ENCODE measurements at regions not wholly inside any gene's neighbourhood (a gene's known extent, or its start where the extent isn't known, plus 50 kb on each side); places are given as distances from the start of the nearest gene placed in this dataset.

DNA sequence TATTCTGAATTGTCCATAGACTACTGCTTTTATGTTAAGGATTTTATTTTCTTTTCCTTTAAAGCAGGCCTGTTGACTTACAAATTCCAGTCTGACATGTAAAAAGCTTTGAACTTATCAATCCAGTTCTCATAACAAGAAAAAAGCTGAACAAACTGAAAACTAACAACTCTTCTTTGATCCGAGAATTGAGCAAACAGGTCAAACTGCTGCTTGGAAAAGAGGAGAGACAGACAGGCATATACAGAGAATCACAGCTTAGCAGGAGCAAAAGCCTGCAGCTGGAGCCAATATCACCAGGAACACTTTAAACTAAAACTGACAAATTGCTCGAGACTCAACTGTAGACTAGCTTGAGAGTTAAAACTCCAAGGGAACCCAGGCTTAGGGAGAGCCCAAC is 85.8 kb downstream of the HINT1 start:
- H3K9ac ChIP-seq (ENCODE audit: insufficient read length, low read depth) = no peak overlapping the region
- H3K27me3 ChIP-seq (ENCODE audit: insufficient read depth, insufficient read length) = no peaks in the 10 kb centered on the region
- no peak for DNase-seq (ENCODE audit: low read depth, low spot score)
- H3K9me3 ChIP-seq (ENCODE audit: insufficient read depth, low read length) = no peaks in the 10 kb centered on the region
- H3K36me3 ChIP-seq (ENCODE audit: insufficient read depth, insufficient read length, low read length) = no peaks in the 10 kb centered on the region
- TF ChIP-seq SUZ12 (IDR thresholded peaks at IDR 0.05; ENCODE audit: extremely low read depth, insufficient read depth, insufficient read length) (no peak), ZNF274 (IDR thresholded peaks at IDR 0.05; ENCODE audit: low read depth, low read length) (no peak), YY1 (IDR thresholded peaks at IDR 0.05; ENCODE audit: insufficient read depth, insufficient read length) (no peak)
- H3K4me3 ChIP-seq (ENCODE audit: insufficient read length, low read depth) = no peak overlapping the region
- no peaks in the 10 kb centered on the region for H3K4me1 ChIP-seq (ENCODE audit: insufficient read depth, insufficient read length)

GRCh38 chr5:131068893-131069643 is 96.0 kb downstream of the HINT1 start:
- Histone ChIP-seq H3K36me3 (ENCODE audit: insufficient read depth, insufficient read length, low read length) (no peaks in the 10 kb centered on the region), H3K4me3 (ENCODE audit: insufficient read length, low read depth) (no peak overlapping the region), H3K9ac (ENCODE audit: insufficient read length, low read depth) (no peak overlapping the region), H3K27me3 (ENCODE audit: insufficient read depth, insufficient read length) (no peaks in the 10 kb centered on the region), H3K9me3 (ENCODE audit: insufficient read depth, low read length) (peaks cover 12% of the 10 kb centered on the region; the same call in 1 of the 2 replicates), H3K4me1 (ENCODE audit: insufficient read depth, insufficient read length) (no peaks in the 10 kb centered on the region)
- no peak for TF ChIP-seq ZNF274 (IDR thresholded peaks at IDR 0.05; ENCODE audit: low read depth, low read length)
- TF ChIP-seq SUZ12 (IDR thresholded peaks at IDR 0.05; ENCODE audit: extremely low read depth, insufficient read depth, insufficient read length) = no peak
- TF ChIP-seq YY1 (IDR thresholded peaks at IDR 0.05; ENCODE audit: insufficient read depth, insufficient read length) = no peak
- DNase-seq (ENCODE audit: low read depth, low spot score) = no peak

GRCh38 chr5:131068076-131068475 is 97.0 kb downstream of the HINT1 start:
- TF ChIP-seq ZNF274 (IDR thresholded peaks at IDR 0.05; ENCODE audit: low read depth, low read length) (no peak), YY1 (IDR thresholded peaks at IDR 0.05; ENCODE audit: insufficient read depth, insufficient read length) (no peak), SUZ12 (IDR thresholded peaks at IDR 0.05; ENCODE audit: extremely low read depth, insufficient read depth, insufficient read length) (no peak)
- no peaks in the 10 kb centered on the region for H3K4me1 ChIP-seq (ENCODE audit: insufficient read depth, insufficient read length)

DNA sequence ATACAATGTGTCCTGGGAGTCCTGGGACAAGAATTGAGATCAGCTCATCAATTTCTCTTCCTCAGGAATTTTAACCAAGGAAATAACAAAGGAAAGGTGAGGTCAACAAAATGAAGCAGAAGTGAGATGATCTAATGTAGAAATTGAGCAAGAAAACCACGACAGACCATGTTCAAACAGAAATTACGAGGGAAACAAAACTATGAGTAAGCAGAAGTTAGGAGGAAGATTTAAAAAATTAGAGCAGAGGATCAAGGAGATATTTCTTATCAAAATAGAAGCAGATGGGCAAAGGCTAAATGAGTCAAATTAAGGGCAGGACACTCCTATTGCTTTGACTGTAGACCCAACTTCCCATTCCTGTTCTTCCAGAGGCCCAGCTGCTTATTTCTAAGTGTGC is 97.4 kb downstream of the HINT1 start:
- Histone ChIP-seq H3K4me1 (ENCODE audit: insufficient read depth, insufficient read length) (no peaks in the 10 kb centered on the region), H3K27me3 (ENCODE audit: insufficient read depth, insufficient read length) (no peaks in the 10 kb centered on the region), H3K9ac (ENCODE audit: insufficient read length, low read depth) (no peak overlapping the region), H3K4me3 (ENCODE audit: insufficient read length, low read depth) (no peak overlapping the region), H3K36me3 (ENCODE audit: insufficient read depth, insufficient read length, low read length) (no peaks in the 10 kb centered on the region), H3K9me3 (ENCODE audit: insufficient read depth, low read length) (peaks cover 12% of the 10 kb centered on the region; the same call in 1 of the 2 replicates)
- TF ChIP-seq YY1 (IDR thresholded peaks at IDR 0.05; ENCODE audit: insufficient read depth, insufficient read length) (no peak), SUZ12 (IDR thresholded peaks at IDR 0.05; ENCODE audit: extremely low read depth, insufficient read depth, insufficient read length) (no peak), ZNF274 (IDR thresholded peaks at IDR 0.05; ENCODE audit: low read depth, low read length) (no peak)
- no peak for DNase-seq (ENCODE audit: low read depth, low spot score)

More at GRCh38 chr5:131068076-131068475, 97.0 kb downstream of the HINT1 start:
- Histone ChIP-seq H3K27me3 (ENCODE audit: insufficient read depth, insufficient read length) (no peaks in the 10 kb centered on the region), H3K9ac (ENCODE audit: insufficient read length, low read depth) (no peak overlapping the region), H3K36me3 (ENCODE audit: insufficient read depth, insufficient read length, low read length) (no peaks in the 10 kb centered on the region), H3K9me3 (ENCODE audit: insufficient read depth, low read length) (peaks cover 12% of the 10 kb centered on the region; the same call in 1 of the 2 replicates), H3K4me3 (ENCODE audit: insufficient read length, low read depth) (no peak overlapping the region)
- no peak for DNase-seq (ENCODE audit: low read depth, low spot score)

DNA sequence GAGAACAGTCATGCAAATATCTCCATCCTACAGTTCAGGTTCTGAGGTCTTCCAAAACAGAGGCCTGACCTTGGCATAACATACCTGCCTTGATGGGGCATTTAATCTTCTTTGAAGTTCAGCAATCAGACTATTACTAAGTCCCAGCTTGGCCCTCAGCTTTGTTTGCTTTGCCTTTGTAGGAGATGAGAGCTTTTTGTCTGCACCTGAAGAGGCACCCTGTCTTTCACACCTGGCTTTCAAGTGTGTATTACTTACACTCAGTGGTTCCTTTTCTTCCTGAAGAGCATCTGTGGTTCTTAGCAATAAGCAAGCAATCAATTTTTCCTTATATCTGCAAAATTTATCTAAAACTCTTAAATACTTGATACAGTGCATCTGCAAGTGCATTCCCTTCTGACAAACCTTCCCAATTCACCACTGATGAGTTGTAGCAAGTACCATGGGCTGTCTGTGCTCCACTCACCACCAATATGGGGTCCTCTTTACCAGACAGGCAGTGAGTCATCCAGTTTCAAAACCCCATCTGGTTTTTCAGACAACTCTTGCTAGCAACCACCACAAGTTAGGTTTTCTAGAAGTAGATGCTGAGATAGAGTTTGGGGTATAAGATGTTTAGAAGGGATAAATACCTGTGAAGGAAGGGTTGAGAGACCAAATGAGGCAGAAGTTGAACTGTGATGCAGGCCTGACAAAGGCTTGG is 100.2 kb downstream of the HINT1 start:
- DNase-seq (ENCODE audit: low read depth, low spot score) = no peak
- Histone ChIP-seq H3K4me3 (ENCODE audit: insufficient read length, low read depth) (no peak overlapping the region), H3K27me3 (ENCODE audit: insufficient read depth, insufficient read length) (no peaks in the 10 kb centered on the region), H3K4me1 (ENCODE audit: insufficient read depth, insufficient read length) (no peaks in the 10 kb centered on the region), H3K36me3 (ENCODE audit: insufficient read depth, insufficient read length, low read length) (no peaks in the 10 kb centered on the region), H3K9me3 (ENCODE audit: insufficient read depth, low read length) (peaks cover 12% of the 10 kb centered on the region; the same call in 1 of the 2 replicates), H3K9ac (ENCODE audit: insufficient read length, low read depth) (no peak overlapping the region)
- TF ChIP-seq YY1 (IDR thresholded peaks at IDR 0.05; ENCODE audit: insufficient read depth, insufficient read length) = no peak
- no peak for TF ChIP-seq SUZ12 (IDR thresholded peaks at IDR 0.05; ENCODE audit: extremely low read depth, insufficient read depth, insufficient read length)

DNA sequence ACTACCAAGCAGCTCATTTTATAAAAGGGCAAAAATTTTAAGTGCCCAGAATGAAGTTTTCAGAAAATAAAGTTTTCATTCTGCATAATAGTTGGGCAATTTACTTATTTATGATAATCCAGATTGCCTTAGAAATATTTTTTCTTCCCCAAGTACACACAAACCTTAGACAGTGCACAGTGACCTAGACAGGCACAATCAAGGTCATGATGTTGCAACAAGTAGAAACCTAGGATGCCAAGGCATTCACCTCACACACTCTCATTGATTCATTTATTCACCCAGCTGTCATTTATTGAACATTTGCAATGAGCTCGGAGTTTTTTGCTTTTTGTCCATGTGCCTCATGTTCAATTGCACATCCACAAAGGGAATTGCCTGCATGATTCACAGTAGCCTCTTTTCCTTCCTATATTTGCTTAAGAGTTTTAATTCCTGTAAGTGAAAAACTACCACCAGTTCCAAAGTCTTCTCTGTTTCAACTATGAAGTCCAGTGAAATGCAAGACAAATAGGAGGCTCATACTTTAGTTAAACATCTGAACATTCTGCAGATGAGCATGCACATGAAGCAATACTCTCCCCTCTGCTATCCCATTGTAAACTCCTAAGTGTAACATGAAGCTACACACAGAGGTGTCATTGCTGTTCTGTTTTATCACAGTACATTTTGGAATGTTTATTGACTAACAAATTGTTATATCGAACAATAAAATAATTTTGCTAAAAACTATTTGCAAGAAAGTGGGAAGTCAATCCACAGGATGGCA is 122.9 kb downstream of the HINT1 start:
- Histone ChIP-seq H3K36me3 (ENCODE audit: insufficient read depth, insufficient read length, low read length) (no peaks in the 10 kb centered on the region), H3K9me3 (ENCODE audit: insufficient read depth, low read length) (no peaks in the 10 kb centered on the region), H3K9ac (ENCODE audit: insufficient read length, low read depth) (no peak overlapping the region), H3K4me3 (ENCODE audit: insufficient read length, low read depth) (no peak overlapping the region), H3K4me1 (ENCODE audit: insufficient read depth, insufficient read length) (no peaks in the 10 kb centered on the region), H3K27me3 (ENCODE audit: insufficient read depth, insufficient read length) (no peaks in the 10 kb centered on the region)
- TF ChIP-seq ZNF274 (IDR thresholded peaks at IDR 0.05; ENCODE audit: low read depth, low read length) (no peak), SUZ12 (IDR thresholded peaks at IDR 0.05; ENCODE audit: extremely low read depth, insufficient read depth, insufficient read length) (no peak), YY1 (IDR thresholded peaks at IDR 0.05; ENCODE audit: insufficient read depth, insufficient read length) (no peak)
- no peak for DNase-seq (ENCODE audit: low read depth, low spot score)

DNA sequence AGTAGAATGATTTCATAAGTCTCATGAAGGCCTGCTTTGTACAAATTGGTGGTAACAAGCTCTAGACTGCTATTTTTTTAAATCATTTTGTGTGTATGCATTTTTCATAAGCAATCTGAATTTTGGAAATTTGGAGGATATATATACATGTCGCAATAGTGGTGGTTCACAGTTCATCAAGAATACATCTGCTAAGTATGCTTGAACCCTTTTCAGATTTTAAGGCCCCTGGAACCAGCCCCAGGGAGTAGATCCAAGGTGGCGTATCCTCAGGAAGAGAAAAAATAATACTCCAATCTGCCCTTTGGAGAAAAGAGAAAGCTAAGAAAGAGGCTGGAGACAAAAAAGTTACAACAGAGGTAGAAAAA is 141.6 kb downstream of the HINT1 start:
- Histone ChIP-seq H3K9me3 (ENCODE audit: insufficient read depth, low read length) (no peaks in the 10 kb centered on the region), H3K4me1 (ENCODE audit: insufficient read depth, insufficient read length) (no peaks in the 10 kb centered on the region), H3K36me3 (ENCODE audit: insufficient read depth, insufficient read length, low read length) (no peaks in the 10 kb centered on the region), H3K4me3 (ENCODE audit: insufficient read length, low read depth) (no peak overlapping the region), H3K9ac (ENCODE audit: insufficient read length, low read depth) (no peak overlapping the region), H3K27me3 (ENCODE audit: insufficient read depth, insufficient read length) (no peaks in the 10 kb centered on the region)
- TF ChIP-seq YY1 (IDR thresholded peaks at IDR 0.05; ENCODE audit: insufficient read depth, insufficient read length) = no peak
- TF ChIP-seq SUZ12 (IDR thresholded peaks at IDR 0.05; ENCODE audit: extremely low read depth, insufficient read depth, insufficient read length) = no peak
- no peak for TF ChIP-seq ZNF274 (IDR thresholded peaks at IDR 0.05; ENCODE audit: low read depth, low read length)
- no peak for DNase-seq (ENCODE audit: low read depth, low spot score)

Data from NT2/D1 (cell line).